GM18951 (cell line): ENCODE measurements at regions not wholly inside any gene's neighbourhood (a gene's known extent, or its start where the extent isn't known, plus 50 kb on each side); places are given as distances from the start of the nearest gene placed in this dataset.
"Not testable (repeated sequence)": the region's sequence is repeated elsewhere in the genome, so short reads cannot be mapped to it uniquely, and the experiment has no call there.

Experiments
- POLR2A ChIP-seq: IDR thresholded peaks from 4 replicates; pipeline ENCODE4 v1.6.1; 2011; ENCODE audit warnings: mild to moderate bottlenecking; ENCODE audit not compliant: insufficient read length, insufficient read depth; ENCODE audit errors: extremely low read depth
- in situ Hi-C: fragments of 300-500 bp; cut with MboI; formaldehyde crosslinking; loops from one replicate; pipeline ENCODE4 v1.12.0; 2022; ENCODE audit warnings: low sequenced_read_pairs, mixed read lengths, inconsistent platforms; ENCODE audit not compliant: unreplicated experiment

DNA sequence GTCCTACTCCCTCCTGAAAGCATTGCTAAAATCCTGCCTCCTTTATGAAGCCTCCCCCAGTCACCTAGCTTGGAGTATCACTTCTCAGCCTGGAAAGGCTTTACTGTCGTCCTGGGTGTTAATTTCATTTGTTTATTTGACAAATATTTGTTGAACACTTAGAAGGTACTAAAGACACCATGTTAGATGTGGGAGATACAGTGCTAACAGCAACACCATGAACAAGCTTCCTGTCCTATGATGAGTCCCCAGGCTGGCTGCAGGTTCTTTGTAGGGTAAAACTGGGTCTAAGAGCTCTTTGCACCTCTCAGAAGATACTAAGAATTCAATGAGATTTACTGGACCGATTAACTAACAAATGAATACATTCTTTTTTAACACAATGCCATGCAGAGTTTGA, 109.2 kb upstream of the TMEM170B start:
- in situ Hi-C loops: no loop called here
- TF ChIP-seq POLR2A: no peak

DNA sequence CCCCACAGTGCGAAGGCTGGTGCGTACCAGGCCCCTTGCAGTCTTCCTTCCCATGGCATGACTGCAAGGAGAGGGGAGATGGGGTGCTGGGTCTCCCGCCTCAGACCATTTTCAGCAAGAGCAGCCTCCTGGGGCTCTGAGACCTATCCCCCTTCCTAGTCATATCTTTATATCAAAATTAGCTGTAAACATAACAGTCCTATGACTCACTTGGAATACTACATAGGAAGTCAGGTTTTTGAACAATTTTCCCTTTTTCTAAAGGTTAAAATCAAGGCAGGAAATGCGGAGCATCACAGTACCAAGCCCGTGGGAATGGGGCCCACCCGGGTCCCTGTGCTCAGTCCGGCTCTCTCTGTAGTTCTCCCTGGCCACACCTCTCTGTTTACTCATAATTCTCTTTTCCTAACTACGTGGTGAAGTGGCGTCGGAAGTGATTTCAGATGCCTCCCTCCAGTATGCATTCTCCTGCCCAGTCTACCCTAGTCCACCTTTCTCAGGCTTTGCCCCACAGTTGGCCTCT, 109.8 kb upstream of the TMEM170B start:
- TF ChIP-seq POLR2A: no peak
- in situ Hi-C loops: no loop called here

DNA sequence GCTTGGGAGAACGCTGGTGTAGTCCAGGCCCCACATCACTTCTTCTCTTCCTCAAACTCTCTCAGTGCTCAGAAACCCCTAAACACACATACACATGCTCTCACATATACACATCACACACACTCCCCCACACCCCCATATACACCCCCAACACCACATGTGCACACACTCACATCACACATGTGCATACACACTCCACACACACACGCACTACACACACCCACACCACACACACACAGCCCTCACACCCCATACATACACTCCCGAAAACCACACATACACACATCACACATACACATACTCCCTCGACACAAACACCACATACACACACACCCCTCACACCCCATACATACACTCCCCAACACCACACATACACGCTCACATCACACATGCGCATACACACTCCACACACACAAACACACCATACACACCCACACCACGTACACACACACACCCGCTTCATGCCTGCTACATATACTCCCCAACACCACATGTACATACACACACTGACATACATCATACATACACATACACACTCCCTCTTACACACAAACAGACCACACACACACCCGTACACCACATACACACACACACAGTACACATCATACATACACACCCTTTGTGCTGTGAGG, 110.3 kb upstream of the TMEM170B start:
- in situ Hi-C loops: no loop called here
- TF ChIP-seq POLR2A: no peak

DNA sequence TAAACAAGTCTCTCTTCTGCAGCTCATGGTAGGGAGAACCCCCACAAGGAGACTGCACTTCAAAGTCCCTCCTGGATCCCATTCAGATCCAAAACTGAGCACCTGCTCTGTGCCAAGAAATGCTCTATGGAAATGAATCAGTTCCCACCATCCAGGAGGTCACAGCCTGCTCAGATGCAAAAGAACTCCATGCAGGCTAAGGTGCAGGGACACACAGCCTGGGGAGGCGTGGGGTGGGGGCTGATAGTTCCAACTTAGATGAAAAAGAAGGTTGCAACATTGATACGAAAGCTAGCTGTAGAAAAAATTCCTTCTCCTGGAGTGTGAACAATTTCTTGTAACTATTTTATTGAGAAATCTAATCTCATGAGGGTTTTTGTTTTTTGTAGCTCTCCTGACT, 111.0 kb upstream of the TMEM170B start:
- in situ Hi-C loops: no loop called here
- TF ChIP-seq POLR2A: no peak

DNA sequence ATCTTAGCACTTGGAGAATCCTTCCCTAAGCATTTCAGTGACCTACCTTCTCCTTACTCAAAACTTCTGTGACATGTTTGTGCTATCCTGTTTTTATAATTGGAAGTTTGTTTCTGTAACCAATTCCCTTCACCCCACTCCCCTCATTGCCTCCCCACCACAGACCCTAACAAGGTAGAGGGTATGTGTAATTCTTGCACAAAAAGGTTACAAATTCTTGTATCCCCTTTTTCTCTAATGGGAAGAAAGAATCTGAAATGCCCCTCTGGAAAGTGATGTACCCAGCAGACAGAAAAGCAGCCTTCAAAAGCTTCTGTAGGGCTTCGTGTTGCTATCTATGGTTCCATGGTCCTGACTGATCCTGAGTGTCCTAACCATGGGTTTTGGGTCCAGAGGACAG, 111.7 kb upstream of the TMEM170B start:
- in situ Hi-C loops: no loop called here
- TF ChIP-seq POLR2A: no peak

DNA sequence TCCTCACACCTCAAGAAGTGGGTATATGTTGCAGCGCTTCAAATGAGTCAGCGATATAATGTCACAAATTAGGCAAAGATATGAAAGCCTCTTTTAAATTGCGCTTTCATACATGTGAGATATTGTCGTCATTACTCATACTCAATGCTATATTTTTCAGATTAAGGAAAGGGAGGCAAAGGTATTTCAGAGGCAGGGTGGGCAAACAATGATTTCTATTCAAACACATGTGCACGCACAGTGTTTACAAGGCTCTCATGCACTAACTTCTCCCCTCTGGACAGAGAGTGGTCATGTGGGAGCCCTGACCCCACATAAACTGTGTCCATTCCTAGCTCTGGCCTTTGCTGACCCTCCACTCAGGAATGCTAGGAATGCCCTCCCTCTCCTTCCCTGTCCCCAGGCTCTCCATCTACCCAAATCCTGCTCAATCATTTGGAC, 112.1 kb upstream of the TMEM170B start:
- TF ChIP-seq POLR2A: no peak
- in situ Hi-C loops: no loop called here

DNA sequence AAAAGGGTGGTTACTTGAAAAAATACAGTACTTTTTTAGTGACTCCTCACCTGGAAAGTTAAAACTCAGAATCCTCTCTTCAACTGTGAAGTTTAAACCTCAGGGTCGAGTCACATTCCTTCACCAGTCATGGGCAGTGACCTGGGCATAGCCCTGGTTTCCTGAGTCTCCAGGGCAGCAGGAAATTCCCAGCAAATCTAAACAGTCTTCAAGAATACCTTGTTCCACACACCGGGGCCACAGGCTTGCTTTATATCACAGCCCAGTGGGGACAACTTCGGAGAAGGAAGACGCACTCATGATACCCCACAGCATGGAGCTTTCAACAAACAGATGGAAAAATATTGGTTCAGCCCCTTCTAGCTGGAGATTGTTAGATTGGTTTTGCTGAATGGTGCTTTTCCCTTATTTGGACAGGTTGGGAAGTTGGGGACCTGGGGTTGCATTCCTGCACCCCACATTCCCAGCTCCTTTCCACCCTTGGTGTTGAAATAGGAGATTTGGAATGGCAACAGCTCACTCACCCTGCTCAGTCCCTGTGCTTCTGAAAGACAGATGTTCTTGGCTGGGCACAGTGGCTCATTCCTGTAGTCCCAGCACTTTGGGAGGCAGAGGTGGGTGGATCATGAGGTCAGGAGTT, 113.0 kb upstream of the TMEM170B start:
- TF ChIP-seq POLR2A: no peak
- in situ Hi-C loops: no loop called here

DNA sequence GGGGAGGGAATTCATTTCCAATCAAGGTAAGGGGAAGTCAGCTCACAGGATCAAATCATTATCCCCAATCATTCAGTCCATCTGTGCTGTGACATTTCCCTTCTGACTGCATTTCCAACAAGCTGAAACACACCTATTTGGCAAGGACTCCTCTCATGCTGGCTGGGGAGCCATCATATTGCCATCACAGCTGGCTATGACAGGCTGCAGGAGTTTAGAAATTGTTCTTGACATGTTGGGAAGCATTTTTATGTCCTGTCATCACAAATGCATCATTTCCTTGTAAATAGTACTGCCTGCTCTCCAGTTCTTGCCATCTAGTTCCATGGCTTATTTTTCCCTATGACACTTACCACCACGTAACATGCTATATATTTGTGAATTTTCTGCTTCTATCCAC, 113.9 kb upstream of the TMEM170B start:
- in situ Hi-C loops: no loop called here
- TF ChIP-seq POLR2A: no peak

DNA sequence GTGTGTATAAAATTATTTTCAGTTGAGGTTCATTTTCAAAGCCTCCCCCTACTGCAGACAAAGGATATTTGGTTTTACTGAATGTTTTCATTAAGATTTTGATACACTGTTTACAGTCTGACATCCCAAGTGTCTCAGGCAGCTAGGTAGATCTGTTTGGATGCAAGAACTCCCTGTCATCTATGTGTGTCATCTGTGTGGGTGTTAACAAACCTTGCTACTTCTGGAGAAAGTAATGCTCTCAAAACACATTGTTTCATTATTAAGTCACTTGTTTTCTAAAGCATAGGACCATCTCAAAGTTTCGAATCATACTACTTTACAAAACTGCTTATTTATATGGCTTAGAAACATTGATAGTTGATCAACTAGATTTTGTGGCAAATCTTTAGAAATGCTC, 114.5 kb upstream of the TMEM170B start:
- TF ChIP-seq POLR2A: no peak
- in situ Hi-C loops: no loop called here

DNA sequence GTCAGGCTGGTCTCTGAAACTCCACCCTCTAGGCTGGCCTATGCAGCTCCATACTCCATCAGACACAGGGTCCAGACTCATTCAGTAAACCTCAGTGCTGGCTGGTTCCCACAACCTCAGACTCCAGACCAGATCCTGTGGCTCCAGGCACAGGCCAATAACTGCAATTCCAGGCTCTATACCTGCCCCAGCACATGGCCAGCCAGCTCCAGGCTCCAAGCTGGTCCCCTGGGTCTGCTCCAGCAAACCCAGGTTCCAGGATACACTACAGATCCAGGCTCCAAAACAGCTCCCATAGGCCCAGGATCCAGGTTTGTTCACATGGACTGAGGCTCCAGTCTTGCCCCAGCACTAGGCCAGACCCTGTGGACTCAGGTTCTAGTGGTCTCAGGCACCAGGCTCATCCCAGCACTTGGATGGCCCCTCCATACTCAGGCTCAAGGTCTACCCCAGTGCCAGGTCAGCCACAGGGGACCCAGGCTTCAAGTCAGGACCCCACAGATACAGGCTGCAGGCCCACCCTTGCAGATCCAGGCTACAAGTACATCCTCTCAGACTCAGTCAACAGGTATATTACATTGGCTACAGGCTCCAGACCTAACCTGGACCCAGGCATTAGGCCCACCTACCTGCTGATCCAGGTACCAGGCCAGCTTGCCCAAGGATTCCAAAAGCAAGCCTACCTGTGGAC, 117.6 kb upstream of the TMEM170B start:
- in situ Hi-C loops: no loop called here

DNA sequence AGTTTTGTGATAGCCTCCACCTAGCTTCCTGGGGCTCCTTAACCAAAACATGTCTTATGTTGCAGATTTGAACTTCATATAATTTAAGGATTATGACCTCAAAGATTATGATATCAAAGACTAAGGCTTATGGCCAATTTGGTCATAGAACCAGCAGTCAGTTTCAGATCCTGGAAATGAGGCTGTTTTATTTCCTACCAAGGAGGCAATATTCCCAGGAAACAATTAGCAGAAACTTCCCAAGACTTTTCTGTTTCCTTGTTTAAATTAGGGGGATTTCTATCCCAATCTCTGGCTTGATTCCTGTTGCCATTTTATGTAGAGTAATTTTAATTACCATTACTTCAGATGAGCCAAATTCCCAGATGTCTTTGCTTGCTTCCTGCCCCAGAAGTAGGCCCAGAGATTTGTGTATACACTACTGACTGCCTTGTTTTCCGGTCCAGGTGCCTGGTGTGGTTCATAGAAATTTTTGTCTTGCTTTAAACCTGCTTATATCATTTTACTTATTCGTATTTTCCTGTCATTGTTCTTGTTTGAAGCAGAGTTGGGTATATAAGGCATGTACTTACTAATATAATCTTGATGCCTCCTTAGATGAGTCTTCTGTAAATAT, 119.2 kb upstream of the TMEM170B start:
- no peak for TF ChIP-seq POLR2A
- in situ Hi-C loops: no loop called here

More for the DNA sequence above, 117.6 kb upstream of the TMEM170B start:
- no peak for TF ChIP-seq POLR2A

DNA sequence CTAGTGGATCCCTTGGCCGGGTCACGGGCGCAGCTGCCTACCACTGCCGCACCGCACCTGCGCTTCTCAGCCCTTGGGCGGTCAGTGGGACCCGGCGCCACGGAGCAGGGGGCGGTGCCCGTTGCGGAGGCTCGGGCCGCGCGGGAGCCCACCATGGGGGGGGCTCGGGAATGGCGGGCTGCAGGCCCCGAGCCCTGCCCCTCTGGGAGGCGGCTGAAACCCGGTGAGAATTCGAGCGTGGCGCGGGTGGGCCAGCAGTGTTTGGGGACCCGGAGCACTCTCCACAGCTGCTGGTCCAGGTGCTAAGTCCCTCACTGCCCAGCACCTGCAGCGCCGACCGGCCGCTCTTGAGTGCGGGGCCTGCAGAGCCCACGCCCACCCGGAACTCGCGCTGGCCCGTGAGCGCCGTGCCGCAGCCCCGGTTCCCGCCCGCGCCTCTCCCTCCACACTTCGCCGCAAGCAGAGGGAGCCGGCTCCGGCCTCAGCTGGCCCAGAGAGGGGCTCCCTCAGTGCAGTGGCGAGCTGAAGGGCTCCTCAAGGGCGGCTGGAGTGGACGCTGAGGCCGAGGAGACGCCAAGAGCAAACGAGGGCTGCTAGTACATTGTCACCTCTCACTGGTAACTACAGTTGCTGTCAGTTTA, 120.5 kb upstream of the TMEM170B start:
- in situ Hi-C loops: no loop called here

DNA sequence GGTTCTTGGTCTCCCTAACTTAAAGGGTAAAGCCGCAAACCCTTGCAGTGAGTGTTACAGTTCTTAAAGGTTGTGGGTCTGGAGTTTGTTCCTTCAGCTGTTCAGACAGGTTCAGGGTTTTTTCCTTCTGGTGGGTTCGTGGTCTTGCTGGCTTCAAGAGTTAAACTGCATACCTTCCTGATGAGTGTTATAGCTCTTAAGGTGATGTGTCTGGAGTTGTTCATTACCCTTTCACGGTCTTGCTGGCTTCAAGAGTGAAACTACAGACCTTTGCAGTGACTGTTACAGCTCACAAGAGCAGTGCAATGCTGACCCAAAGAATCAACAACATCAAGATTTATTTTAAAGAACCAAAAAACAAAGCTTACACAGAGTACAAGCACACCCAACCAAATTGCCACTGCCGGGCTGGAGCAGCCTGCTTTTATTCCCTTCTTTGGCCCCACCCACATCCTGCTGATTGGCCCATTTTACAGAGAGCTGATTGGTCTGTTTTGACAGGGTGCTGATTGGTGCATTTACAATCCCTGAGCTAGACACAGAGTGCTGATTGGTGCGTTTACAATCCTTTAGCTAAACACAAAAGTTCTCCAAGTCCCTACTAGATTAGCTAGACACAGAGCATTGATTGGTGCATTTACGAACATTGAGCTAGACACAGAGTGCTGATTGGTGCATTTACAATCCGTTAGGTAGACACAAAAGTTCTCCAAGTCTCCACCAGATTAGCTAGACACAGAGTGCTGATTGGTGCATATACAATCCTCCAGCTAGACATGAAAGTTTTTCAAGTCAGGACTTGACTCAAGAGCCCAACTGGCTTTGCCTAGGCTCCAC, 121.2 kb upstream of the TMEM170B start:
- in situ Hi-C loops: not testable (repeated sequence)

More for the DNA sequence above, 120.5 kb upstream of the TMEM170B start:
- TF ChIP-seq POLR2A: no peak
